OCI-LY3 (cell line): ENCODE measurements at regions not wholly inside any gene's neighbourhood (a gene's known extent, or its start where the extent isn't known, plus 50 kb on each side); places are given as distances from the start of the nearest gene placed in this dataset.

ENCODE experiments used
- H2AFZ ChIP-seq: fragments of 200-600, 300-600 bp; shearing (Covaris generic); 2 replicates; pipeline ENCODE4 v1.6.0; 2014; ENCODE audit warnings: antibody characterized with exemption, low read depth, low read length
- H3K27ac ChIP-seq: fragments of 200-600, 300-600 bp; sonication (generic); 2 replicates; pipeline ENCODE4 v1.5.1; 2014; ENCODE audit warnings: mild to moderate bottlenecking, low read length, moderate library complexity, mixed read lengths
- H3K27me3 ChIP-seq: fragments of 200-600, 300-600 bp; sonication (generic); 2 replicates; pipeline ENCODE4 v1.6.1; 2014; ENCODE audit warnings: low read depth, low read length, mixed read lengths
- H3K36me3 ChIP-seq: fragments of 200-600, 300-600 bp; sonication (generic); replicated peaks from 2 replicates; pipeline ENCODE3; 2014; ENCODE audit warnings: low read depth, low read length, mixed read lengths
- H3K4me1 ChIP-seq: fragments of 300-600, 200-600 bp; sonication (generic); 2 replicates; pipeline ENCODE4 v1.6.1; 2014; ENCODE audit warnings: low read length, mixed read lengths
- H3K4me2 ChIP-seq: fragments of 200-600, 300-600 bp; sonication (generic); 2 replicates; pipeline ENCODE4 v1.6.1; 2014; ENCODE audit warnings: low read length, mixed read lengths
- H3K4me3 ChIP-seq: fragments of 300-600, 200-600 bp; sonication (generic); 2 replicates; pipeline ENCODE4 v1.5.1; 2014; ENCODE audit warnings: antibody characterized with exemption, mild to moderate bottlenecking, low read length, moderate library complexity
- H3K79me2 ChIP-seq: fragments of 300-600, 200-600 bp; shearing (Covaris generic); 2 replicates; pipeline ENCODE4 v1.6.1; 2014; ENCODE audit warnings: mild to moderate bottlenecking, low read length, mixed read lengths
- H3K9ac ChIP-seq: fragments of 300-600, 200-600 bp; shearing (Covaris generic); 2 replicates; pipeline ENCODE4 v1.6.0; 2014; ENCODE audit warnings: mild to moderate bottlenecking, low read length, moderate library complexity
- H3K9me3 ChIP-seq: fragments of 200-600, 300-600 bp; shearing (Covaris generic); 2 replicates; pipeline ENCODE4 v1.6.1; 2014; ENCODE audit warnings: low read length, mixed read lengths; ENCODE audit not compliant: insufficient read depth
- H4K20me1 ChIP-seq: fragments of 200-600, 300-600 bp; sonication (generic); 2 replicates; pipeline ENCODE4 v1.6.1; 2016; ENCODE audit warnings: low read length, mixed read lengths; ENCODE audit not compliant: insufficient read depth
- CTCF ChIP-seq: fragments of 200-600, 300-600 bp; sonication (generic); IDR thresholded peaks from 2 replicates; pipeline ENCODE4 v1.5.1; 2014; ENCODE audit warnings: antibody characterized with exemption, low read length, low read depth
- EZH2phosphoT487 ChIP-seq: fragments of 200-600 bp; shearing (Covaris generic); IDR thresholded peaks from 2 replicates; pipeline ENCODE4 v1.6.1; 2018; ENCODE audit warnings: antibody characterized with exemption, mixed run types, low read depth

DNA sequence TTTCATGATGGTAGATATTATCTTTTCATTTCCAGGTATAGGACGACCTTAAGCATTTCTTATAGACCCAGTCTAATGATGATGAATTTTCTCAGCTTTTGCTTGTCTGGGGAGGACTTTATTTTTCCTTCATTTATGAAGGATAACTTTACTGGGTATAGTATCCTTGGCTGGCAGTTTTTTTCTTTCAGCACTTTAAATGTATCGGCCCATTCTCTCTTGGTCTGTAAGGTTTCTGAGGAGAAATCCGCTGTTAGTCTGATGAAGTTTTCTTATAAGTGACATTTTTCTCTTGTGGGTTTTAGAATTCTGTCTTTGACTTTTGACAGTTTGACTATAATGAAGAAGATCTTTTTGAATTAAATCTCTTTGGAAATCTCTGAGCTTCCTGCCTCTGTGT, 144.7 kb upstream of the SLC22A23 start:
- Histone ChIP-seq H4K20me1 (no peaks in the 10 kb centered on the region), H3K4me2 (no peak overlapping the region), H2AFZ (no peak overlapping the region), H3K4me1 (no peaks in the 10 kb centered on the region), H3K36me3 (no peaks in the 10 kb centered on the region), H3K9ac (no peak overlapping the region), H3K4me3 (no peak overlapping the region), H3K27me3 (no peaks in the 10 kb centered on the region), H3K9me3 (peaks cover 5% of the 10 kb centered on the region; the same call in 1 of the 2 replicates), H3K27ac (no peak overlapping the region), H3K79me2 (no peaks in the 10 kb centered on the region)
- no peak for TF ChIP-seq EZH2phosphoT487

- H2AFZ ChIP-seq: no peak overlapping the region
- no peak for TF ChIP-seq EZH2phosphoT487
- no peak for TF ChIP-seq CTCF
- no peak overlapping the region for H3K9ac ChIP-seq
- H3K4me2 ChIP-seq: no peak overlapping the region
- no peaks in the 10 kb centered on the region for H3K4me1 ChIP-seq
- H3K27me3 ChIP-seq: peaks cover 6% of the 10 kb centered on the region; the same call in 1 of the 2 replicates
- H3K9me3 ChIP-seq: peaks cover 5% of the 10 kb centered on the region; the same call in 1 of the 2 replicates
- no peaks in the 10 kb centered on the region for H4K20me1 ChIP-seq
- no peak overlapping the region for H3K4me3 ChIP-seq
- no peaks in the 10 kb centered on the region for H3K79me2 ChIP-seq
- no peaks in the 10 kb centered on the region for H3K36me3 ChIP-seq
- no peak overlapping the region for H3K27ac ChIP-seq
These were observed 140.7 kb upstream of the SLC22A23 start for GRCh38 chr6:3597500-3598064.

DNA sequence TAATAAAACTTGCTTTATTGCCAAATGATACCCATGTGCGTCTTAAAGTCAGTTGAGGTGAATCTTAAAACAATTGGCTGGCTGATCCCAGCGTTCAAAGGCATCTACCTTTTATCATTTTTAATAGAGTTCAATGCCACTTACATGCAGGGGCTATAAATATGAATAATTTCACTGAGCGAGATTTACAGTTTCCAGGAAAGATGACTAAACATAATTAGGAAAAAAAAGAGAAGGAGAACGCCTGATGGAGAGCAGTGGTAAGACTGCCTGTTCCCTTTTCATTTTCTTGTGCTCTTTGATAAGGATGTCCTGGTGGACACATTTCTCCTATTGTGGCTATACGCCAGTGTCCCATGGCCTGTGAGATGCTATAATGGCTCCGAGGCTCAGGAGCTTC, 139.9 kb upstream of the SLC22A23 start:
- Histone ChIP-seq H4K20me1 (no peaks in the 10 kb centered on the region), H3K79me2 (no peaks in the 10 kb centered on the region), H3K4me1 (no peaks in the 10 kb centered on the region), H3K27ac (no peak overlapping the region), H3K4me3 (no peak overlapping the region), H3K36me3 (no peaks in the 10 kb centered on the region), H3K9me3 (peaks cover 5% of the 10 kb centered on the region; the same call in 1 of the 2 replicates), H3K27me3 (peaks cover 6% of the 10 kb centered on the region; the same call in 1 of the 2 replicates), H2AFZ (no peak overlapping the region), H3K9ac (no peak overlapping the region), H3K4me2 (no peak overlapping the region)
- TF ChIP-seq CTCF (no peak), EZH2phosphoT487 (no peak)

DNA sequence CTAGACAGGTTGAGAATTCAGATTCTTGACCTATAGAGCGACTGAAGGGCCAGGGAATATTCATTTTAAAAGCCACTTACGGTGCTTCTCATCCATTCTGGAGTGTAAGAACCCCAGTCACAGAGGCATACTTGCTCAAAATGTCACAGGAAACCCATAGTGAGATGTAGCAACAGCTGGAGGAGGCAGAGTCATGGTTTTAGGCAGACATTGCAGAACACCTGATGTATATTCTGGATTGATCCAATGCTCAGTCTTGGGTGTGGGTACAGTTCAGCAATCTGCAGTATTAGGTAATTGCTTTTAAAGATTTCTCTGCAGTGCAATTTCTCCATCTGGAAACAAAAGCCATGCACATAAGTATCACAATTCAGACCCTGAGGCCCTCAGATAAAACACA, 137.4 kb upstream of the SLC22A23 start:
- peaks cover 6% of the 10 kb centered on the region; the same call in 1 of the 2 replicates for H3K27me3 ChIP-seq
- H3K9ac ChIP-seq: no peak overlapping the region
- TF ChIP-seq CTCF: no peak
- no peak for TF ChIP-seq EZH2phosphoT487
- no peaks in the 10 kb centered on the region for H3K9me3 ChIP-seq
- H3K4me2 ChIP-seq: no peak overlapping the region
- H3K27ac ChIP-seq: no peak overlapping the region
- no peak overlapping the region for H2AFZ ChIP-seq
- H4K20me1 ChIP-seq: no peaks in the 10 kb centered on the region
- H3K4me1 ChIP-seq: no peaks in the 10 kb centered on the region
- no peak overlapping the region for H3K4me3 ChIP-seq
- H3K79me2 ChIP-seq: no peaks in the 10 kb centered on the region
- no peaks in the 10 kb centered on the region for H3K36me3 ChIP-seq
